ENCODE measurements at regions not wholly inside any gene's neighbourhood (a gene's known extent, or its start where the extent isn't known, plus 50 kb on each side); places are given as distances from the start of the nearest gene placed in this dataset.
"Not testable (repeated sequence)": the region's sequence is repeated elsewhere in the genome, so short reads cannot be mapped to it uniquely, and the experiment has no call there.

- DNase-seq = no peak
Measured at GRCh38 chr18:43893001-43893637, 615.8 kb upstream of the SYT4 start.

DNA sequence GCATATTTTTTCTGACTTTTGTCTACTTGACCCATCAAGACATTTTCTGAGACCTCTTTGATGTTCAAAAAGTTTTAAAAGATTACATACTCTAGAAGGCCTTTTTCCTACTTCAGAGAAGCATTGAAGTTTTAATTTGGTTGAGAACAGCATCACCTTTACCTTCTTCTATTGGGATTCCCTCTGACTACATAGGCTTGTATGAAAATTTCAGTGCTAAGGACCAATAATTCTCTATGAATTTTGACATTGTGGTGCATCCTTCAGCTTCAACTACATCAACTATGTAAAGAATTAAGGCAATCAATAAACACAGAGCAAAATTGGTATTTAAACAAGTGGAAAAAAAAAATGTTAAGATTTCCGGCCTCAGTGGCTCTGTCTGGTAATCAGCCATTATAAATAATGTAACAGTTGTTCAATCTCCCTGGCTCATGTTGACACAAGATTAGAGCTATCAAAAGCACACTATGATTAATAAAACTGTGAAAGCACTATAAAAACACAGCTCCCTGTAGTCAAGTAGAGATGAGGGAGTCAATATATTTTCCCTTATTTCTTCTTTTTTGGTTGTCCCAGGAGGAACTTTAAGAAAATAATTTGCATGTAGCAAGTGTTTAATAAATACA is 627.0 kb upstream of the SYT4 start:
- no peak for DNase-seq

DNA sequence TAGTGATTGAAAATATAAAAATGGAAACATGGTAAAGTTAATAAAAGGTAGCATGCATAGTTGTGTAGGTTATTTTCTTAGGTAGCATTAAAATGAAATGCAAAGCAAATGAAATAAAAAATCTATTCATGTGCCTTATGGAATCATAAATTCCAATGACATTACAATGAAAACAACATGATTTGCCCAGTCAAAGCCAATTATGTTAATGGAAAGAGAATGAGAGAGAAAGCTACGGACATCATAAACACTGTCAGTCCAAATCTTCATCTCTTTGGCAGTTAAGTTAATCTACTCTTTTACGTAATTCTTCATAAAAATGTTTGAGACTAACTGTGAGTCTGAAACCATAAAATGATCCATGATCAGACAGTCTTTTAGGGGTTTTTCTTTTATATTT is 636.7 kb upstream of the SYT4 start:
- DNase-seq = no peak

- DNase-seq = no peak
Measured at GRCh38 chr18:43916984-43917383, 639.7 kb upstream of the SYT4 start.

GRCh38 chr18:43917520-43917919 is 640.2 kb upstream of the SYT4 start:
- no peak for DNase-seq

- DNase-seq = no peak
Measured at GRCh38 chr18:43919551-43919950, 642.3 kb upstream of the SYT4 start.

- no peak for DNase-seq
Measured at GRCh38 chr18:43931439-43931838, 654.1 kb upstream of the SYT4 start.

GRCh38 chr18:43932140-43932539 is 654.9 kb upstream of the SYT4 start:
- no peak for DNase-seq

DNA sequence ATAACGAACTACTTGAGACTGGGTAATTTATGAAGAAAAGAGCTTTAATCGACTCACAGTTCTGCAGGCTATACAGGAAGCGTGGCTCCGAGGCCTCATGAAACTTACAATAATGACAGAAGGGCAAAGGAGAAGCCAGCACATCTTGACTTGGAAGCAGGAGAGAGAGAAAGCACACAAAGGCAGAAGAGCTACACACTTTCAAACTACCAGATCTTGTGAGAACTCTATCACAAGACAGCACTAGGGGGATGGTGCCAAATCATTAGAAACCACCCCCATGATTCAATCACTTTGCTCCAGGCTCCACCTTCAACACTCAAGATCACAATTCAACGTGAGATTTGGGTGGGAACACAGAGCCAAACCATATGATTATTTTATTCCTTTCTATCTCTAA is 655.9 kb upstream of the SYT4 start:
- no peak for DNase-seq

DNA sequence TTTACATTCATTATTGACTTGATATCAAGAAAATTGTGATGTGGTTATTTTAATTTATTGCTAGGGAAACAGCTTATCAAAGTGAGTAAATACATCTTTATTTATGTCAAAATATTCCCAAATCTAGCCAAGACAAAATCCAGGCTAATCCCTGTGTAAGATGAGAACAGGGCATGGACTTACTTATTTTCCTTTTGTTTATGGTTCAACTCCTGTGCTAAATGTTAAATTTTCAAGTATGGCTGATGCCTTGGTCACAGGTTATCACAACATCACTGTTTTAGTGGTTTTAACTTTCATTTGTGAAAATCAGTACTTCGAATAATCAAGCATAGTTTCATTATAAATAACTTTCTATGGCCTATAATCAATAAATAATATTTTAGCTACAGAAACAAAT is 657.0 kb upstream of the SYT4 start:
- no peak for DNase-seq

DNA sequence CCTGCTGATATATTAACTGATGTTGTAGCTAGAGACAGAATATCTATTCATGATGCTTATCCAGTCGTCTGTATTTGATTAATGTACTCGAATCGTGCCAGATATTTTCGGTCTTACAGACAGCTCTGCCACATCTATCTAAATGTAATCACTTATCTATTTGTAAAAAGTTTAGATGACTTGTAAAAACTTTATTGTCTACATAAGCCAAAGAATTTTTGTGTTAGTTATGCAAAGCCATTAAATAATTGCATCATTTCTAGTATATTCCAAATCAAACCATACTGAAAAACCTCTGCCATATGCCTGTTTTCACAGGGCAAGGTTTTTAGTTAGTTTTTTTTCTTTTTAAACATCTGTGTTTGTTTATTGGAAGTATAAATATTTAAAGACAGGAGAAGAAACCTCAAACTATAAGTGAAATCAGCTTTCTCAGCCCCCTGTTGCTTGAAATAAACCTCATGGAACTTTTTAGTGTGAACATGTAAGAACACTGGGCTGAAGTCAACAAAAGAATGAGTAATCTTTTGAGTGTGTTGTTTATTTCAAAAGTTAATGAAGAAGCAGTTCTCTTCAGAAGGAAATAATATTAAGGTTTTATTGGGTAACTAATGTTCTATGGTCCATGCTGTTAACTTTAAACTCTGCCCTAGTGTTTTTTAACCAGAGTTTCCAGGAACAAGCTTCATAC is 657.6 kb upstream of the SYT4 start:
- no peak for DNase-seq

DNA sequence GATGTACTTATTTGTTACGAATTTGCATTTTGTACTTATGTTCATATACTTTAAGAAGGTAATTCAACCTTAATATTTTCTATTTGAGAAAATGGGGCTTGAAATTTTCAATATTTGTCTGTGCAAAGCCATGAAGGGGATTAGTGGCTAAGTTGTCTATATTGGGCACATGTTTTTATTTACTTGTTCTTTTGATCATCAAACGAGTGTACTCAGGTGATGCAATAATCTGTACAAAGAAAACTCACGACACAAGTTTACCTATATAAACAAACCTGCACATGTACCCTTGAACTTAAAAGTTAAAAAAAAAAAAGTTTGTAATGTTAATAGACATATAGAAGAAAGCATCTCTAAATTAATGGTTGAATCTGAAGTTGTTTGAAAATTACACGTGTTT is 658.9 kb upstream of the SYT4 start:
- no peak for DNase-seq

- DNase-seq = no peak
Measured at GRCh38 chr18:43949291-43949690, 672.0 kb upstream of the SYT4 start.

GRCh38 chr18:43950062-43950461 is 672.8 kb upstream of the SYT4 start:
- DNase-seq = no peak

GRCh38 chr18:43952398-43952797 is 675.1 kb upstream of the SYT4 start:
- DNase-seq = no peak

DNA sequence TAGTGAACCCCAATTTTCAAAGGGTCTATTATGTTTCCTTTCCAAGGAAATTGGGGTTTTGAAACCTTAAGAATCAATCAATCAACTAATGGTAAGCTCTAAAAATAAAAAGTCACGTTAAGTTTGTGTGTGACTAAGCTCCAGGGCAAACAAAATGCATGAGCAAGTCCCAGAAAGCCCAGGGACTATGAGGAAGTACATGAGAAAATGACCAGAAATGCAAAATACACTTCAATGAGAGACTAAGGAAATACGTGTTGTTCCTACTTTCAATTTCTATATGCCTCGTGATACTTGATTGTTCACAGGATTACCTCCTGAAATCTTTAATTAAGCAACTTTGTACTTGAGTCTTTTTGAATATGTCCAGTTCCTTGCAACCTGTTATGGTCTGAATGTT is 684.4 kb upstream of the SYT4 start:
- DNase-seq = no peak

- DNase-seq = no peak
Measured at GRCh38 chr18:43964666-43965065, 687.4 kb upstream of the SYT4 start.

GRCh38 chr18:43965691-43966090 is 688.4 kb upstream of the SYT4 start:
- no peak for DNase-seq

DNA sequence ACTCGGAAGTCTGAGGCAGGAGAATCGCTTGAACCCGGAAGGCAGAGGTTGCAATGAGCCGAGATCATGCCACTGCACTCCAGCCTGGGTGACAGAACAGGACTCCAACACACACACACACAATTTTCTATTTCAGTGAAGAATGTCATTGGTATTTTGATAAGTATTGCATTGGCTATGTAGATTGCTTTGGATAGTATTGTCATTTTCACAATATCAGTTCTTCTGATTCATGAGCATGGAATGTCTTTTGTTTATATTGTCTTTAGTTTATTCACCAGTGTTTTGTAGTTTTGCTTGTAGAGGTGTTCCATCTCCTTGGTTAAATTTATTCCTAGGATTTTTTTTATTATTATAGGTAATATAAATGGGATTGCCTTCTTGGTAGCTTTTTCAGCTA is 693.4 kb upstream of the SYT4 start:
- DNase-seq = no peak

DNA sequence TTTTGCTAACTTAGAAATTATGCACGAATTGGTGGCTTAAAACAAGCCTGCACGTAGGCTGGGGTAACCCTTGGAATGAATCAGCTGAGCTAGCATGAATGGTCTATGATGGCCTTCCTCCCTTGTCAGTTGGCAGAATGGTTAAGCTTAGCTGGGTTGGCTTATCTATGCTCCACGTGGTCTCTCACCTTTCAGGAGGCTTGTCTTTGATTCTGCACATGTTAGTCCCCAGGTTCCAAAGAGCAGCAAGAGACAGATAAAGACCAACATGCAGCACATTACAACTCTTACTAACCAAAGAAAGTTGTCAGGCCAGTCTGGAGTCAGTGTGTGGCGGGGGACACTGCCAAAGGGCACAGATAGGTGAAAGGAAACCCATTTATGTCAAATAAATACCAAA is 700.9 kb upstream of the SYT4 start:
- DNase-seq = no peak

DNA sequence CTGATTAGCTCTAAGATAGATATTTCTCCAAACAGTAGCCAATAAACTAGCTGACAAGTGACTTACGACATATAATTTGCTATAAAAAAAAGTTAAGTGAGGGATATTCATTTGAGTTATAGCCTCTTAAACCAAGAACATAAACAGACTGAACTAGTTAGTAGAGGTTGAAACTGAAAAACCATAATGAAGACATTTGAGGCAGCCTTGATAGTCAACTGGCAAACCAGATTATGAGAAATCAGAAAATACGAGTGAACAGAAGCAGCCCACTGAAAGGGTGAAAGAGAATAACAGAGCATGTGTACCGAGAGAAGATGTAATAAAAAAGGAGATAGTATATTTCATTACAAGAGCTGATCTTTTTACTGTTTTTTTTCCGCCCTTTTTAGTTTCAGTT is 698.1 kb upstream of the SETBP1 start:
- DNase-seq = no peak

DNA sequence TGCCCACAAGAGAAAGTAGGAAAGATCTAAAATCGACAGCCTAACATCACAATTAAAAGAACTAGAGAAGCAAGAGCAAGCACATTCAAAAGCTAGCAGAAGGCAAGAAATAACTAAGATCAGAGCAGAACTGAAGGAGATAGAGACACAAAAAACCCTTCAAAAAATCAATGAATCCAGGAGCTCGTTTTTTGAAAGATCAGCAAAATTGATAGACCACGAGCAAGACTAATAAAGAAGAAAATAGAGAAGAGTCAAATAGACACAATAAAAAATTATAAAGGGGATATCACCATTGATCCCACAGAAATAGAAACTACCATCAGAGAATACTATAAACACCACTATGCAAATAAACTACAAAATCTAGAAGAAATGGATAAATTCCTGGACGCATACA is 693.6 kb upstream of the SETBP1 start:
- not testable (repeated sequence) for DNase-seq

GRCh38 chr18:43992741-43993140 is 687.9 kb upstream of the SETBP1 start:
- no peak for DNase-seq

DNA sequence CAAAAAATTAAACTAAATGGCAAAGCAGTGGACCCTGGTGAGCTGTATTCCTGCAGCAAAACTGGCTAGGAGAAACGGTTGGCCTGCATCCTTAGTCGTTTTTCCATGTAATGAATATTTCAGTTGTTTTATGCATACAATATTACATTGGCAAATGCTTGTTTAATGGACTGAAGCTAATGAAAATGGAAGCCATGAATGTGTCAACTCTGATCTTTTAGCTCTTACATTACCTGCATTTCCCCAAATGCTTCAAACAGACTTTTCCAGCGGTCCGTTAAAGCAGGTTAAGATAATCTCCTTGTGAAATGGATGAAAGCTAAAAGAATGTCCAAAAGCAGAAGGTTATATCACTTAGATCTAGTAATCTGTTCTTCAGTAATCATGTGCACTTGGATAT is 686.3 kb upstream of the SETBP1 start:
- no peak for DNase-seq

- no peak for DNase-seq
Measured at GRCh38 chr18:44013871-44014270, 666.8 kb upstream of the SETBP1 start.
